Right atrium auricular region (tissue), 2 donors: ENCODE measurements at regions not wholly inside any gene's neighbourhood (a gene's known extent, or its start where the extent isn't known, plus 50 kb on each side); places are given as distances from the start of the nearest gene placed in this dataset.

ENCODE experiments used
- DNase-seq: peaks from one replicate; pipeline ENCODE4 v3.0.0-alpha.2; 2019; ENCODE audit warnings: low spot score
- H3K27ac ChIP-seq, 2 donors: fragments of 200-600 bp; sonication (generic); 1 replicate in 1 of 2; 2 replicates in 1 of 2; pipeline ENCODE4 v1.5.1; 2016 to 2019
- H3K27me3 ChIP-seq, 2 donors: fragments of 200-600 bp; sonication (generic); one replicate each; pipeline versions ENCODE4 v1.5.1 to v1.6.0; 2017 to 2019
- H3K36me3 ChIP-seq: fragments of 200-600 bp; sonication (generic); one replicate; pipeline ENCODE4 v1.5.1; 2016
- H3K4me1 ChIP-seq, 2 donors: fragments of 200-600 bp; sonication (generic); one replicate each; pipeline versions ENCODE4 v1.5.1 to v1.6.0; 2017 to 2019
- H3K4me3 ChIP-seq, 2 donors: fragments of 200-600 bp; sonication (generic); 1 replicate in 1 of 2; 2 replicates in 1 of 2; pipeline ENCODE4 v1.5.1; 2017 to 2019; ENCODE audit warnings: mild to moderate bottlenecking in 1 of 2, moderate library complexity in 1 of 2
- H3K9me3 ChIP-seq, 2 donors: fragments of 200-600 bp; sonication (generic); one replicate each; pipeline ENCODE4 v1.5.1; 2019
- TF ChIP-seq, protein P1 (sequence below), 2 donors: fragments of 200-600 bp; sonication (generic); IDR thresholded peaks; one replicate each; pipeline ENCODE4 v1.5.1; 2019; ENCODE audit warnings: antibody characterized with exemption in 2 of 2

DNA sequence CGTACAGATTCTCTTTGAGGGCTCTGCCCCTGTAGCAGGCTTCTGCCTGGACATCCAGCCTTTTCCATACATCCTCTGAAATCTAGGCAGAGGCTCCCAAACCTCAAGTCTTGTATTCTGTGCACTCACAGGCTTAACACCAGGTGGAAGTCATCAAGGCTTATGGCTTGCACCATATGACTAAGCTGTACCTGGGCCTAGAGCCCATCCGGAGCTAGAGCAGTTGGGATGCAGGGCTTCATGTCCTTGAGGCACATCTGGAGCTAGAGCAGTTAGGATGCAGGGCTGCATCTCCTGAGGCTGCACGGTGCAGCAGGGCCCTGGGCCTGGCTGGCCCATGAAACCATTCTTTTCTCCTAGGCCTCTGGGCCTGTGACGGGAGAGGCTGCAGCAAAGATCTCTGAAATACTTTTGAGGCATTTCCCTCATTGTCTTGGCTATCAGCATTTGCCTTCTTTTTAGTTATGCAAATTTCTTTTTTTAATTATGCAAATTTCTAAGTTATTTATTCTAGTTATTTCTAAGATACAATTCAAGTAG, 98.7 kb downstream of the CD24 start:
- Histone ChIP-seq H3K36me3 (no peaks in the 10 kb centered on the region), H3K4me1 (no peaks in the 10 kb centered on the region), H3K27ac (no peak overlapping the region), H3K9me3 (peaks cover 0 to 10% of the 10 kb centered on the region in 2 donors), H3K4me3 (no peak overlapping the region), H3K27me3 (no peaks in the 10 kb centered on the region)
- TF ChIP-seq, protein P1, sequence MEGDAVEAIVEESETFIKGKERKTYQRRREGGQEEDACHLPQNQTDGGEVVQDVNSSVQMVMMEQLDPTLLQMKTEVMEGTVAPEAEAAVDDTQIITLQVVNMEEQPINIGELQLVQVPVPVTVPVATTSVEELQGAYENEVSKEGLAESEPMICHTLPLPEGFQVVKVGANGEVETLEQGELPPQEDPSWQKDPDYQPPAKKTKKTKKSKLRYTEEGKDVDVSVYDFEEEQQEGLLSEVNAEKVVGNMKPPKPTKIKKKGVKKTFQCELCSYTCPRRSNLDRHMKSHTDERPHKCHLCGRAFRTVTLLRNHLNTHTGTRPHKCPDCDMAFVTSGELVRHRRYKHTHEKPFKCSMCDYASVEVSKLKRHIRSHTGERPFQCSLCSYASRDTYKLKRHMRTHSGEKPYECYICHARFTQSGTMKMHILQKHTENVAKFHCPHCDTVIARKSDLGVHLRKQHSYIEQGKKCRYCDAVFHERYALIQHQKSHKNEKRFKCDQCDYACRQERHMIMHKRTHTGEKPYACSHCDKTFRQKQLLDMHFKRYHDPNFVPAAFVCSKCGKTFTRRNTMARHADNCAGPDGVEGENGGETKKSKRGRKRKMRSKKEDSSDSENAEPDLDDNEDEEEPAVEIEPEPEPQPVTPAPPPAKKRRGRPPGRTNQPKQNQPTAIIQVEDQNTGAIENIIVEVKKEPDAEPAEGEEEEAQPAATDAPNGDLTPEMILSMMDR (IDR thresholded peaks at IDR 0.05): no peak
- DNase-seq: no peak

DNA sequence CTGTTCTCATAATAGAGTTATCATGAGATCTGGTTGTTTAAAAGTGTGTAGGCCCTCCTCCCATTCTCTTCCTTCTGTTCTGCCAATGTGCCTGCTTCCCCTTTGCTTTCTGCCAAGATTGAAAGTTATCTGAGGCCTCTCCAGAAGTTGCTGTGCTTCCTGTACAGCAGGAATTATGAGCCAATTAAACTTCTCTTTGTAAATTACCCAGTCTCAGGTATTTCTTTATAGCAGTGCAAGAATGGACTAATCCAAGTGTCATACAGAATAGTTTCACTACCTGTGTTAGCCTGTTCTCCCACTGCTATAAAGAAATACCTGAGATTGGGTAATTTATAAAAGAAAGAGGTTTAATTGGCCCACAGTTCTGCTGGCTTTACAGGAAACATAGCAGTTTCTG, 100.0 kb downstream of the CD24 start:
- Histone ChIP-seq H3K36me3 (no peaks in the 10 kb centered on the region), H3K9me3 (peaks cover 0 to 13% of the 10 kb centered on the region in 2 donors), H3K4me1 (no peaks in the 10 kb centered on the region), H3K4me3 (no peak overlapping the region), H3K27ac (no peak overlapping the region), H3K27me3 (no peaks in the 10 kb centered on the region)
- TF ChIP-seq, protein P1 (IDR thresholded peaks at IDR 0.05): no peak
- DNase-seq: no peak

DNA sequence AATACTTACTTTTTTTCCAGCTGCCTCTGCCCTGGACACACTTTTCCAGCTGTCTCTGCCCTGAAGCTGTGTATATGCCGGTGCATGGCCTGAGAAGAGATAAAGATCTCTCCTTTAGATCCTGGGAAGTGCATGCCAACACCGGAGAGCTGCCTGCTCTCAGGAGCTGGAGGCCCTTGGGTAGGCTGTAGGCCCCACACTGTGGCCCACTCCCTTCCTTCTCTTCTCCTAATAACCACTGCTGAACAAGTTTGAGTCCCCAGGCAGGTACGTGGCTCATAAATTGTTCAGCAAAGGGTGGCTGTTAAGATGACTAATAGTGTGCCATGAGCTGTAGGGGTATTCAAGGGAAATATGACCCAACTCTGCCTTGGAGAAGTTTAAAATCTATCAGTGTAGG, 102.5 kb downstream of the CD24 start:
- no peaks in the 10 kb centered on the region for H3K4me1 ChIP-seq
- H3K9me3 ChIP-seq: peaks cover 0 to 18% of the 10 kb centered on the region in 2 donors
- no peak for DNase-seq
- H3K27ac ChIP-seq: no peak overlapping the region
- no peak overlapping the region for H3K4me3 ChIP-seq
- no peaks in the 10 kb centered on the region for H3K36me3 ChIP-seq
- H3K27me3 ChIP-seq: no peaks in the 10 kb centered on the region
- TF ChIP-seq, protein P1 (IDR thresholded peaks at IDR 0.05): no peak

DNA sequence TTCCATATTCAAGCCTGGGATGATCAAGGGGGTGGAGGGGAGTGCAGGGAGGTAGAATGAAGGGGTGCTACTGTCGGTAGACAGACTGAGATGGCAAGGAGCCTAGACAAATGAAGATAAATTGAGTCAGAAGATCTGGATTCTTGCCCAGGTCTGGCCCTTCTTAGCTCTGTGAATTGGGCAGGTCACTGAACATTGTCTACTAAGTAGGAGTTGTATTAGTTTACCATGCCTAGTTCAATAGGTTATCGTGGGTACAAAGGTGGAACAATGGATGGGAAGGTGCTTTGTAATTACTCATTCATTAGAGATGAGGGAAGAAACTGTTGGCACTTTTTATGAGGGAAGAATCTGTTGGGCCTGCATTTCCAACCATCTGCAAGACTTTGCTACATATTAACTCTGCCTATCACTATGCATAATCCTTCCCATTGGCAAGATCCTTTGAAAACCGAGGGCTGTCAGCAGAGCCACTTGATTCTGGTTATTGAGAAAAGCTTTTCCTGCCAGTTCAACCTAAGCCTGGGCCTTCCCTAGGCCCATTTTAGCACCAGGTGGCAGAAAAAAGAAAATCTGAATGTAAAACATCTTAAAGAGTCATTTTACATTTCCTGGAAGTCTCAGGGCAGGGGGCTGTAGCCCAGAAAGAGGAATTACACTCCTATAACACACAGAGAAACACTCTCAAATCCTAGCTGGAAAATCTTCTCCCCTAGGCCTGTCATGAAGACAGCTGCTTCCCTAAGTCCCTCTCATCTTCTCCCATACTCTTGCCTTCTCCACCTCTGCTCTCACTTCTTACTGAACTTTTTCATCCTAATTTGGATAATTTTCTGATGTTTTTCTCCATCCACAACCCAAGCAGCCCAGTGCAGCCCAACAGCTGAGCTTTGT, 103.5 kb downstream of the CD24 start:
- TF ChIP-seq, protein P1 (IDR thresholded peaks at IDR 0.05): no peak
- no peaks in the 10 kb centered on the region for H3K4me1 ChIP-seq
- H3K4me3 ChIP-seq: no peak overlapping the region
- H3K27me3 ChIP-seq: no peaks in the 10 kb centered on the region
- peaks cover 0 to 16% of the 10 kb centered on the region in 2 donors for H3K9me3 ChIP-seq
- no peaks in the 10 kb centered on the region for H3K36me3 ChIP-seq
- no peak for DNase-seq
- no peak overlapping the region for H3K27ac ChIP-seq

DNA sequence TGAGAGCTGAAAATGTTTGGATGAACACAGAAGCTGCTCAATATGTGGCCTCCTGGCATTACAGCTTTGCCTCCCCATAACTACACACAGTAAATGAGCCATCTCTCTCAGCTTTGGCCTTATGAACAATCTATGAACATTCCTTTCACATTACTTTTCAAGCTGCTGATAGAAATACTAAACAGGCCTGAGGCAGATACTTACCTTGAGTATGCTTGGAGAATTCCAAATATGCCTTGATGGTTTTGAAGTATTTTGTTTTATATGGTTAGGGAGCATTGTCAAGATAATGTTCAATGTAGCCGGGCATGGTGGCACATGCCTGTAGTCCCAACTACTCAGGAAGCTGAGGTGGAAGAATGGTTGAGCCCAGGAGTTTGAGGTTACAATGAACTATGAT, 104.5 kb downstream of the CD24 start:
- TF ChIP-seq, protein P1 (IDR thresholded peaks at IDR 0.05): no peak
- Histone ChIP-seq H3K4me1 (no peaks in the 10 kb centered on the region), H3K9me3 (peaks cover 0 to 8% of the 10 kb centered on the region in 2 donors), H3K27ac (no peak overlapping the region), H3K36me3 (no peaks in the 10 kb centered on the region), H3K27me3 (no peaks in the 10 kb centered on the region), H3K4me3 (no peak overlapping the region)
- no peak for DNase-seq
